PC-9 (cell line): ENCODE measurements at regions not wholly inside any gene's neighbourhood (a gene's known extent, or its start where the extent isn't known, plus 50 kb on each side); places are given as distances from the start of the nearest gene placed in this dataset.

Experiments used
- BruUV-seq: library from RNA; stranded (reverse); fragments of 400-500 nt; replicated peaks from 2 replicates; lab custom pipeline; 2021; lab: Mats Ljungman, UMichigan
- CTCF ChIA-PET: fragments of 300-600 bp; sonication (Branson Sonifier 250); formaldehyde crosslinking; loops from one replicate; lab custom pipeline; 2022; ENCODE audit warnings: antibody characterized with exemption; lab: Charles Lee
- POLR2A ChIA-PET: fragments of 300-600 bp; sonication (Branson Sonifier 250); formaldehyde crosslinking; loops from one replicate; lab custom pipeline; 2022; ENCODE audit warnings: antibody characterized with exemption; ENCODE audit not compliant: unreplicated experiment; lab: Charles Lee
- DNase-seq, 2 experiments: peaks; one replicate each; pipeline versions ENCODE4 v3.0.0 to v3.0.0-alpha.2; 2015 to 2022; ENCODE audit warnings: mixed read lengths in 1 of 2
- H2AFZ ChIP-seq: fragments of 200-600 bp; sonication (generic); 2 replicates; pipeline ENCODE4 v1.8.1; 2017; ENCODE audit warnings: antibody characterized with exemption
- H3F3A ChIP-seq: fragments of 200-600 bp; sonication (generic); 2 replicates; pipeline ENCODE4 v1.8.1; 2017; ENCODE audit warnings: antibody characterized with exemption, mild to moderate bottlenecking, low read depth; ENCODE audit not compliant: insufficient read depth
- H3K27ac ChIP-seq: fragments of 200-600 bp; sonication (generic); 2 replicates; pipeline ENCODE4 v1.6.1; 2016; ENCODE audit warnings: mixed run types
- H3K27me3 ChIP-seq: fragments of 200-600 bp; sonication (generic); 2 replicates; pipeline ENCODE4 v1.6.1; 2016; ENCODE audit warnings: low read depth, mixed run types; ENCODE audit not compliant: insufficient read depth
- H3K36me3 ChIP-seq: fragments of 200-600 bp; sonication (generic); 2 replicates; pipeline ENCODE4 v1.6.1; 2016; ENCODE audit warnings: low read depth, mixed run types
- H3K4me1 ChIP-seq: fragments of 200-600 bp; sonication (generic); replicated peaks from 2 replicates; pipeline ENCODE4 v1.6.1; 2016; ENCODE audit warnings: mixed run types; ENCODE audit not compliant: insufficient read depth
- H3K4me2 ChIP-seq: fragments of 200-600 bp; sonication (generic); 2 replicates; pipeline ENCODE4 v1.6.1; 2017; ENCODE audit warnings: mixed run types
- H3K4me3 ChIP-seq: fragments of 200-600 bp; sonication (generic); 2 replicates; pipeline ENCODE4 v1.6.1; 2016; ENCODE audit warnings: mixed run types
- H3K79me2 ChIP-seq: fragments of 200-600 bp; sonication (generic); 2 replicates; pipeline ENCODE4 v1.6.1; 2017; ENCODE audit warnings: low read depth, mixed run types
- H3K9me2 ChIP-seq: fragments of 200-600 bp; sonication (generic); 2 replicates; pipeline ENCODE4 v1.8.1; 2017; ENCODE audit warnings: mild to moderate bottlenecking; ENCODE audit not compliant: insufficient read depth
- H3K9me3 ChIP-seq: fragments of 200-600 bp; sonication (generic); 2 replicates; pipeline ENCODE4 v1.8.1; 2016; ENCODE audit warnings: low read depth; ENCODE audit not compliant: insufficient read depth
- H4K20me1 ChIP-seq: fragments of 200-600 bp; sonication (generic); 2 replicates; pipeline ENCODE4 v1.8.1; 2017; ENCODE audit not compliant: insufficient read depth
- CTCF ChIP-seq: fragments of 200-600 bp; sonication (generic); conservative IDR thresholded peaks from 2 replicates; pipeline ENCODE4 v1.6.1; 2017; ENCODE audit warnings: mixed run types, antibody characterized with exemption, mild to moderate bottlenecking, moderate library complexity
- EZH2 ChIP-seq: fragments of 200-600 bp; sonication (generic); IDR thresholded peaks from 2 replicates; pipeline ENCODE4 v1.8.0; 2017; ENCODE audit warnings: antibody characterized with exemption, low read depth
- intact Hi-C: fragments of 100-400 bp; cut with micrococcal nuclease; formaldehyde crosslinking; loops from one replicate; pipeline ENCODE4 v1.10.0; 2022; ENCODE audit not compliant: unreplicated experiment

DNA sequence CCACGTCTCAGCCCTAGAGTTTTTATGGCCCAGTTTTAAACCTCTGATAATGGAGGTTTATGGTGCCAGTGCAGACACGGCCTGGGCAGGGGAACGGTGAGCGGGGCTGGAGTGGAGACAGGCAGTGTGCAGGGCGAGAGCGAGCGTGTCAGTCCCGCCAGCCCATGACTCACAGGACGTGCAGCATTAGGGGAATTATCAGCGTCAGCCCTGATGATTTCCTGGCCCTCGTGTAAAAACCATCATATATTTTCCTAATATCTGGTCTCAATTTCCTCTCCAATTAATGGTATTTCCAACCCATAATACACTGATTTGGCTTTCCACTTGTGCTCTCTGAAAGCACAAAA is 104.6 kb upstream of the VSTM2B start:
- H3F3A ChIP-seq: no peaks in the 10 kb centered on the region
- no peaks in the 10 kb centered on the region for H4K20me1 ChIP-seq
- no peak overlapping the region for H3K27ac ChIP-seq
- H3K4me3 ChIP-seq: no peak overlapping the region
- no peaks in the 10 kb centered on the region for H3K36me3 ChIP-seq
- peaks cover 63% of the 10 kb centered on the region for H3K27me3 ChIP-seq
- no peaks in the 10 kb centered on the region for H3K79me2 ChIP-seq
- no peak overlapping the region for H3K4me2 ChIP-seq
- ChIA-PET POLR2A (no interaction called here), CTCF (no interaction called here)
- H3K4me1 ChIP-seq: no peaks in the 10 kb centered on the region
- TF ChIP-seq EZH2 (no peak), CTCF (no peak)
- H2AFZ ChIP-seq: no peak overlapping the region
- intact Hi-C loops: no loop called here
- no peaks in the 10 kb centered on the region for H3K9me3 ChIP-seq
- H3K9me2 ChIP-seq: no peaks in the 10 kb centered on the region
- DNase-seq: no peak
- no TSS peak for BruUV-seq

- CTCF ChIA-PET: no interaction called here
- no peaks in the 10 kb centered on the region for H3F3A ChIP-seq
- H3K9me2 ChIP-seq: no peaks in the 10 kb centered on the region
- POLR2A ChIA-PET: no interaction called here
- H2AFZ ChIP-seq: no peak overlapping the region
- intact Hi-C loops: no loop called here
- H3K79me2 ChIP-seq: no peaks in the 10 kb centered on the region
- H3K9me3 ChIP-seq: no peaks in the 10 kb centered on the region
- TF ChIP-seq CTCF: no peak
- TF ChIP-seq EZH2: no peak
- H3K4me3 ChIP-seq: no peak overlapping the region
- H3K36me3 ChIP-seq: no peaks in the 10 kb centered on the region
- no peak overlapping the region for H3K27ac ChIP-seq
- H3K4me2 ChIP-seq: no peak overlapping the region
- peaks cover 58% of the 10 kb centered on the region for H3K27me3 ChIP-seq
- BruUV-seq: no TSS peak
- no peaks in the 10 kb centered on the region for H4K20me1 ChIP-seq
- no peaks in the 10 kb centered on the region for H3K4me1 ChIP-seq
- no peak for DNase-seq
Observed at GRCh38 chr19:29422047-29422446, 103.7 kb upstream of the VSTM2B start.

DNA sequence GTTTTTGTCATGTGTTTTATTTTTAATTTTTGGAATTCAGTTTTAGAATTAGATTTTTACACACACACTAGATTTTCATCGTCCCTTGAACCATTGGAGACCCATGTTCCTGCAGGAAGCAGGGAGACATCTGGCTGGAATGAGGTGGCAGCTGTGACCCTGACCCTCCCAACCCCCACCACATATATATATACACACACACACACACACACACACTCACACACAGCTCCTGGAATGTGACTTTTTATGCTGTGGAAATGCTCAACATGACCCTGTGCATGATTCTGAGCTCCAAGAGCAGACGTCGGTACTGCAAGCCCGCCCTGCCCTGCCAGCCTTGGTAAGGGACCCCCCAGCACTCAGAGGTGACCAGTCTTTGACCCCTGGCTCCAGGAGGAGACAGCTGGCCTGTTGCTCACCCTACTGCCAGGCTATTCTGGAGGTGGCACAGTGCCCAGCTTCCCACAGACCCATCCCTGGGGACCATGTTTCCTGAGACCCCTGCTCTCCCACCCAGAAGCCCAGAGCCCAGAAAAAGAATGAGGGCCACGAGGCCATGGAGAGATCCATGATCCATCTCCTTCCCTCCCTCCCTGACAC is 103.2 kb upstream of the VSTM2B start:
- H3K27me3 ChIP-seq: peaks cover 58% of the 10 kb centered on the region
- no peak overlapping the region for H2AFZ ChIP-seq
- TF ChIP-seq EZH2 (no peak), CTCF (no peak)
- no peak for DNase-seq
- no peaks in the 10 kb centered on the region for H3K36me3 ChIP-seq
- ChIA-PET CTCF (no interaction called here), POLR2A (no interaction called here)
- no peaks in the 10 kb centered on the region for H3F3A ChIP-seq
- H3K9me2 ChIP-seq: no peaks in the 10 kb centered on the region
- BruUV-seq: no TSS peak
- H3K27ac ChIP-seq: no peak overlapping the region
- H4K20me1 ChIP-seq: no peaks in the 10 kb centered on the region
- H3K4me1 ChIP-seq: no peaks in the 10 kb centered on the region
- intact Hi-C loops: no loop called here
- H3K4me3 ChIP-seq: no peak overlapping the region
- H3K4me2 ChIP-seq: no peak overlapping the region
- H3K79me2 ChIP-seq: no peaks in the 10 kb centered on the region
- H3K9me3 ChIP-seq: no peaks in the 10 kb centered on the region
